PC-9 (cell line): ENCODE measurements at regions not wholly inside any gene's neighbourhood (a gene's known extent, or its start where the extent isn't known, plus 50 kb on each side); places are given as distances from the start of the nearest gene placed in this dataset.

Experiments used
- BruUV-seq: library from RNA; stranded (reverse); fragments of 400-500 nt; replicated peaks from 2 replicates; lab custom pipeline; 2021; lab: Mats Ljungman, UMichigan
- CTCF ChIA-PET: fragments of 300-600 bp; sonication (Branson Sonifier 250); formaldehyde crosslinking; loops from one replicate; lab custom pipeline; 2022; ENCODE audit warnings: antibody characterized with exemption; lab: Charles Lee
- POLR2A ChIA-PET: fragments of 300-600 bp; sonication (Branson Sonifier 250); formaldehyde crosslinking; loops from one replicate; lab custom pipeline; 2022; ENCODE audit warnings: antibody characterized with exemption; ENCODE audit not compliant: unreplicated experiment; lab: Charles Lee
- DNase-seq, 2 experiments: peaks; one replicate each; pipeline versions ENCODE4 v3.0.0 to v3.0.0-alpha.2; 2015 to 2022; ENCODE audit warnings: mixed read lengths in 1 of 2
- H2AFZ ChIP-seq: fragments of 200-600 bp; sonication (generic); 2 replicates; pipeline ENCODE4 v1.8.1; 2017; ENCODE audit warnings: antibody characterized with exemption
- H3F3A ChIP-seq: fragments of 200-600 bp; sonication (generic); 2 replicates; pipeline ENCODE4 v1.8.1; 2017; ENCODE audit warnings: antibody characterized with exemption, mild to moderate bottlenecking, low read depth; ENCODE audit not compliant: insufficient read depth
- H3K27ac ChIP-seq: fragments of 200-600 bp; sonication (generic); 2 replicates; pipeline ENCODE4 v1.6.1; 2016; ENCODE audit warnings: mixed run types
- H3K27me3 ChIP-seq: fragments of 200-600 bp; sonication (generic); 2 replicates; pipeline ENCODE4 v1.6.1; 2016; ENCODE audit warnings: low read depth, mixed run types; ENCODE audit not compliant: insufficient read depth
- H3K36me3 ChIP-seq: fragments of 200-600 bp; sonication (generic); 2 replicates; pipeline ENCODE4 v1.6.1; 2016; ENCODE audit warnings: low read depth, mixed run types
- H3K4me1 ChIP-seq: fragments of 200-600 bp; sonication (generic); replicated peaks from 2 replicates; pipeline ENCODE4 v1.6.1; 2016; ENCODE audit warnings: mixed run types; ENCODE audit not compliant: insufficient read depth
- H3K4me2 ChIP-seq: fragments of 200-600 bp; sonication (generic); 2 replicates; pipeline ENCODE4 v1.6.1; 2017; ENCODE audit warnings: mixed run types
- H3K4me3 ChIP-seq: fragments of 200-600 bp; sonication (generic); 2 replicates; pipeline ENCODE4 v1.6.1; 2016; ENCODE audit warnings: mixed run types
- H3K79me2 ChIP-seq: fragments of 200-600 bp; sonication (generic); 2 replicates; pipeline ENCODE4 v1.6.1; 2017; ENCODE audit warnings: low read depth, mixed run types
- H3K9me2 ChIP-seq: fragments of 200-600 bp; sonication (generic); 2 replicates; pipeline ENCODE4 v1.8.1; 2017; ENCODE audit warnings: mild to moderate bottlenecking; ENCODE audit not compliant: insufficient read depth
- H3K9me3 ChIP-seq: fragments of 200-600 bp; sonication (generic); 2 replicates; pipeline ENCODE4 v1.8.1; 2016; ENCODE audit warnings: low read depth; ENCODE audit not compliant: insufficient read depth
- H4K20me1 ChIP-seq: fragments of 200-600 bp; sonication (generic); 2 replicates; pipeline ENCODE4 v1.8.1; 2017; ENCODE audit not compliant: insufficient read depth
- CTCF ChIP-seq: fragments of 200-600 bp; sonication (generic); conservative IDR thresholded peaks from 2 replicates; pipeline ENCODE4 v1.6.1; 2017; ENCODE audit warnings: mixed run types, antibody characterized with exemption, mild to moderate bottlenecking, moderate library complexity
- EZH2 ChIP-seq: fragments of 200-600 bp; sonication (generic); IDR thresholded peaks from 2 replicates; pipeline ENCODE4 v1.8.0; 2017; ENCODE audit warnings: antibody characterized with exemption, low read depth
- intact Hi-C: fragments of 100-400 bp; cut with micrococcal nuclease; formaldehyde crosslinking; loops from one replicate; pipeline ENCODE4 v1.10.0; 2022; ENCODE audit not compliant: unreplicated experiment

DNA sequence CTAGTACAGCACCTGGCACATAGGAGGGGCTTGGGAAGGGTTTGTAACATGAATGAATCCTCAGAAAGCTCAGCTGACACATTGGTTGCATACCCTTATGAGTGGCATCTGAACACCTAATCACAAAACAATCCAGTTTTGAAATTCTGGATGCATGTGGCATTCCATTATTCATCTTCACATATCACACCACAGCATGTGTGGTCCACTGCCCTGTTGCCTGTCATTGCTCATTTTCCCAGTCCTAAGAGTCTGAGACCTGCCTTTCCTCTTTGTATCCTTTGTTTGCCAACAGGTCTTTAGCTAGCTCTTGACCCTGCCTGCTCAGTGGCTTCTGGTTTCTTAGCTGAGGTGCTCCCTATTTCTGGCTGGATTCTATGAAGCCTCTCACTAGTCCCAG is 170.8 kb upstream of the ASIC2 start:
- POLR2A ChIA-PET = no interaction called here
- DNase-seq = no peak

DNA sequence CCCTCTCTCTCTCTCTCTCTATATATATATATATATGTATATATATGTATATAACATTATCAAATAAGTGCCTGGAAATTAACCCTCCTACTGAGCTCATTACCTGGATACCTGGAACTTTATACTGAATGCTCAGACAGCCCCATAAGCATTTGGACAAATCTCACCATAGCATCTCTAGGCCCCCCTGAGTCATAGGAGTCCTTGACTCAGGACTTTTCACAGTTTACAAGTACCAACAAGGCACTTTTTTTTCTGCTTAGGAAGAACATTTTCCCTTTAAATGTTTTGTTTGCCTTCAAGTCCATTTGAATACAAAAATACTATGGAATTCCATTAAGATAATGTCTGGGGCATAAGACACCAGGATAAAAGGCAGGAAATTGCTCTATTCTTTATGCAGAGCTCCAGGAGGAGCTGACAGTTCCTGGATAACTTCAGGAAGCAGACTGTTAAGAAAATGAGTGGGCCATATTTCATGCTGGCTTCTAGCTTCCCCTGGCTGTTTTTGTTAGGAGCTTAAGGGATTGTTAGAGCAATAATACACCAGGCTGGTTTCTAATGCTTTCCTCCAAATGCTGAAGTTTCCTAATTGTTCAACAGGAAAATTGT is 171.7 kb upstream of the ASIC2 start:
- ChIA-PET CTCF (no interaction called here), POLR2A (no interaction called here)
- Histone ChIP-seq H3K36me3 (no peaks in the 10 kb centered on the region), H3F3A (no peaks in the 10 kb centered on the region), H2AFZ (no peak overlapping the region), H3K9me3 (no peaks in the 10 kb centered on the region), H3K4me3 (no peak overlapping the region), H3K27ac (no peak overlapping the region), H3K79me2 (no peaks in the 10 kb centered on the region), H3K9me2 (no peaks in the 10 kb centered on the region), H3K4me2 (no peak overlapping the region), H3K4me1 (no peaks in the 10 kb centered on the region), H3K27me3 (no peaks in the 10 kb centered on the region), H4K20me1 (no peaks in the 10 kb centered on the region)
- no peak for DNase-seq
- BruUV-seq = no TSS peak
- TF ChIP-seq EZH2 (no peak), CTCF (no peak)
- intact Hi-C loops = no loop called here

More for the DNA sequence above, 170.8 kb upstream of the ASIC2 start:
- no peak for TF ChIP-seq CTCF
- TF ChIP-seq EZH2 = no peak
- CTCF ChIA-PET = no interaction called here
- no peaks in the 10 kb centered on the region for H3K9me2 ChIP-seq
- no peaks in the 10 kb centered on the region for H3F3A ChIP-seq
- no peak overlapping the region for H3K27ac ChIP-seq
- BruUV-seq = no TSS peak
- no peak overlapping the region for H3K4me3 ChIP-seq
- H3K36me3 ChIP-seq = no peaks in the 10 kb centered on the region
- no peak overlapping the region for H2AFZ ChIP-seq
- no peak overlapping the region for H3K4me2 ChIP-seq
- no peaks in the 10 kb centered on the region for H3K27me3 ChIP-seq
- no peaks in the 10 kb centered on the region for H3K9me3 ChIP-seq
- intact Hi-C loops = no loop called here
- H3K4me1 ChIP-seq = no peaks in the 10 kb centered on the region
- no peaks in the 10 kb centered on the region for H3K79me2 ChIP-seq
- no peaks in the 10 kb centered on the region for H4K20me1 ChIP-seq

DNA sequence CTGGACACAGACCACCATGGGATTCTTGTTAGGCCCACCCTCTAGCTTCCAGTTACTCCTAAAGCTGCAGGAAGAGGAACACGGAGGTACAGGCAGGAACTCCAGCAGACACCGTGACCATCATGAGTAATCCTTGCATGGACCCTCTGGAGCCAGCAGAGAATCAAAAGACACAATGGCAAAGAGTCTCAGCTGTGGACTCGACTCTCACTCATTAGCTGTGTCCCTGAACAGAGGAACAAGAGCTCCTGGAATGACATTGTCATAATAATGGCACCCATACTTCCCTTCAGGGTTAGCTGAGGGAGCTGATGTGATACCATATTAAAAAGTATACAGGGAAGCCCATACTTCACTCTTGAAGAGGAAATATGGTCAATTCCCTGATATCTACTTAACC is 176.3 kb upstream of the ASIC2 start:
- POLR2A ChIA-PET = no interaction called here
- H3K4me3 ChIP-seq = no peak overlapping the region
- H3K9me2 ChIP-seq = no peaks in the 10 kb centered on the region
- H3K79me2 ChIP-seq = no peaks in the 10 kb centered on the region
- no peaks in the 10 kb centered on the region for H3K4me1 ChIP-seq
- H3K4me2 ChIP-seq = no peak overlapping the region
- no peak overlapping the region for H3K27ac ChIP-seq
- H2AFZ ChIP-seq = no peak overlapping the region
- intact Hi-C loops = no loop called here
- no peak for DNase-seq
- H3K36me3 ChIP-seq = no peaks in the 10 kb centered on the region
- TF ChIP-seq EZH2 (no peak), CTCF (no peak)
- no peaks in the 10 kb centered on the region for H3F3A ChIP-seq
- no peaks in the 10 kb centered on the region for H3K9me3 ChIP-seq
- H4K20me1 ChIP-seq = no peaks in the 10 kb centered on the region
- H3K27me3 ChIP-seq = no peaks in the 10 kb centered on the region
- BruUV-seq = no TSS peak
- CTCF ChIA-PET = no interaction called here
